ENCODE measurements at regions not wholly inside any gene's neighbourhood (a gene's known extent, or its start where the extent isn't known, plus 50 kb on each side); places are given as distances from the start of the nearest gene placed in this dataset.
"Not testable (repeated sequence)": the region's sequence is repeated elsewhere in the genome, so short reads cannot be mapped to it uniquely, and the experiment has no call there.

DNA sequence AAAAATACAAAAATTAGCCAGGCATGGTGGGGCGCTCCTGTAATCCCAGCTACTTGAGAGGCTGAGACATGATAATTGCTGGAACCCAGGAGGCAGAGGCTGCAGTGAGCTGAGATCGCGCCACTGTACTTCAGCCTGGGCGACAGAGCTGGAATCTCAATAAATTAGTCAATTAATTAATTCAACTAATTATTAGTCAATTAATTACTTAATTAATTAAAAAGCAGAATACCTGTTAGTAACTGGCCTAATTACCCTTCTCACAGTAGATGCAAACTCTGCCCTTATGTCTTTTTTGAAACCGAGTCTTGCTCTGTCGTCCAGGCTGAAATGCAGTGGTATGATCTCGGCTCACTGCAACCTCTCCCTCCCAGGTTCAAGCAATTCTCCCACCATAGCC is 261.2 kb downstream of the ASMT start:
- DNase-seq (ENCODE audit: low read depth, low spot score): no peak
- TF ChIP-seq, protein P1, sequence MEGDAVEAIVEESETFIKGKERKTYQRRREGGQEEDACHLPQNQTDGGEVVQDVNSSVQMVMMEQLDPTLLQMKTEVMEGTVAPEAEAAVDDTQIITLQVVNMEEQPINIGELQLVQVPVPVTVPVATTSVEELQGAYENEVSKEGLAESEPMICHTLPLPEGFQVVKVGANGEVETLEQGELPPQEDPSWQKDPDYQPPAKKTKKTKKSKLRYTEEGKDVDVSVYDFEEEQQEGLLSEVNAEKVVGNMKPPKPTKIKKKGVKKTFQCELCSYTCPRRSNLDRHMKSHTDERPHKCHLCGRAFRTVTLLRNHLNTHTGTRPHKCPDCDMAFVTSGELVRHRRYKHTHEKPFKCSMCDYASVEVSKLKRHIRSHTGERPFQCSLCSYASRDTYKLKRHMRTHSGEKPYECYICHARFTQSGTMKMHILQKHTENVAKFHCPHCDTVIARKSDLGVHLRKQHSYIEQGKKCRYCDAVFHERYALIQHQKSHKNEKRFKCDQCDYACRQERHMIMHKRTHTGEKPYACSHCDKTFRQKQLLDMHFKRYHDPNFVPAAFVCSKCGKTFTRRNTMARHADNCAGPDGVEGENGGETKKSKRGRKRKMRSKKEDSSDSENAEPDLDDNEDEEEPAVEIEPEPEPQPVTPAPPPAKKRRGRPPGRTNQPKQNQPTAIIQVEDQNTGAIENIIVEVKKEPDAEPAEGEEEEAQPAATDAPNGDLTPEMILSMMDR (IDR thresholded peaks at IDR 0.05; ENCODE audit: low read depth, low read length): no peak
- in situ Hi-C loops (cut with HindIII; ENCODE audit: low sequenced_read_pairs): no loop called here
- no peak overlapping the region for H3K4me3 ChIP-seq (ENCODE audit: low read depth, low read length)

DNA sequence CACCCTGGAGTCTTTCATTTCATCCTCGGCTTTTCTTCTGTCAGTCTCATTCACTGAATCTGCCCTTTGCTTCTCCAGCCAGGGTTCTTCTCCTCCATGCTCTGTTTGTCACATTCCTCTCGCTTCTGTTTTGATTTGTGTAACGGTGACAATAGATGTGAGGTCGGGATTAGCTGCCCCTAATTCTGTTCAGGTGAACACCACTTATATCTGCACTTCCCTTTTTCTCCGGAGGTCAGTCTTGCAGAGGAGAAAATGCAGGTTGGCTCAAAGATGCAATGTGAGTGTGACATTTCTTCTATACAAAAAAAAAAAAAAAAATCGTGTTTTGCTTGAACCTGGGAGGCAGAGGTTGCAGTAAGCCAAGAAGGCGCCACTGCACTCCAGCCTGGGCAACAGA is 262.9 kb downstream of the ASMT start:
- TF ChIP-seq, protein P1 (IDR thresholded peaks at IDR 0.05; ENCODE audit: low read depth, low read length): no peak
- in situ Hi-C loops (cut with HindIII; ENCODE audit: low sequenced_read_pairs): no loop called here
- DNase-seq (ENCODE audit: low read depth, low spot score): no peak
- no peak overlapping the region for H3K4me3 ChIP-seq (ENCODE audit: low read depth, low read length)

DNA sequence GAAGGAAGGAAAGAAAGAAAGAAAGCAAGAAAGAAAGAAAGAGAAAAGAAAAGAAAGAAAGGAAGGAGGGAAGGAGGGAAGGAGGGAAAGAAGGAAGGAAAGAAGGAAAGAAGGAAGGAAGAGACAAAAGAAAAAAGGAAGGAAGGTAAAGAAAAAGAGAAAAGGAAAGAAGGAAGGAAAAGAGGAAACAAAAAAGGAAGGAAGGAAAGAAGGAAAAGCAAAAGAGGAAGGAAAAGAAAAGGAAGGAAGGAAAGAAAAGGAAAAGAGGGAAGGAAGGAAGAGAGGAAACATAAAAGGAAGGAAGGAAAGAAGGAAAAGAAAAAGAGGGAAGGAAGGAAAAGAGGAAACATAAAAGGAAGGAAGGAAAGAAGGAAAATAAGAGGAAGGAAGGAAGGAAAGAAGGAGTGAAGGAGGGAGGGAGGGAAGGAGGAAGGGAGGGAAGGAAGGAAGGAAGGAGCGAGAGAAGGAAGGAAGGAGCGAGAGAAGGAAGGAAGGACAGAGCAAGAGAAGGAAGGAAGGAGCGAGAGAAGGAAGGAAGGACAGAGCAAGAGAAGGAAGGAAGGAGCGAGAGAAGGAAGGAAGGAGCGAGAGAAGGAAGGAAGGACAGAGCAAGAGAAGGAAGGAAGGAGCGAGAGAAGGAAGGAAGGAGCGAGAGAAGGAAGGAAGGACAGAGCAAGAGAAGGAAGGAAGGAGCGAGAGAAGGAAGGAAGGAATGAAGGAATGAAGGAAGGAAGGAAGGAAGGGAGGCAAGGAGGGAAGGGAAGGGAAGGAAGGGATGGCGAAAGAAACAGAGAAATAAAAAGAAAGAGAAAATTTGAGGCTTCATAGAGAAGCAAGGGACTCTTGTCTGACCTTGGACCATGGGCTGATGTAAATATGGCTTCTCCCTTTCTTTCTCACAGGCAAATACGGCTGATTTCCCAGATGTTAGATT is 266.3 kb downstream of the ASMT start:
- in situ Hi-C loops (cut with HindIII; ENCODE audit: low sequenced_read_pairs): not testable (repeated sequence)

DNA sequence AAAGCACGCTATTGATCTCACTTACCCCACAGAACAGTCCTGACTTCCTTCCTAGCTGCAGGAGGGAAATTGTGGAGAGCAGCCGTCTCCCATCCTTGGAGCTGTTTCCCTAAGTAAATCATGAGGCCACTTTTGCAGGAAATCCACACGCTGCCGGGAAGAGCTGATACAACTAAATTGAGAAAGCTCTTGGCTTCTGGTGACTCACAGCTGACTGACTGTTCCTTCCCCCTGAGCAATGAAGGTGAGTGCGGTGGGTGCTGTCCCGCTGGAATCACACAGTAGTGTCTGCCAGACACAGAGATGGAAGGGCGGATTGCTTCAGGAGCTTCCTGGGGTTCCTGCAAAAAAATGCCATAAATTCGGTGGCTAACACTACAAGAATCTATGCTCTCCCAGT is 268.9 kb downstream of the ASMT start:
- TF ChIP-seq, protein P1 (IDR thresholded peaks at IDR 0.05; ENCODE audit: low read depth, low read length): no peak

More for the DNA sequence above, 266.3 kb downstream of the ASMT start:
- not testable (repeated sequence) for DNase-seq (ENCODE audit: low read depth, low spot score); H3K4me3 ChIP-seq (ENCODE audit: low read depth, low read length)

DNA sequence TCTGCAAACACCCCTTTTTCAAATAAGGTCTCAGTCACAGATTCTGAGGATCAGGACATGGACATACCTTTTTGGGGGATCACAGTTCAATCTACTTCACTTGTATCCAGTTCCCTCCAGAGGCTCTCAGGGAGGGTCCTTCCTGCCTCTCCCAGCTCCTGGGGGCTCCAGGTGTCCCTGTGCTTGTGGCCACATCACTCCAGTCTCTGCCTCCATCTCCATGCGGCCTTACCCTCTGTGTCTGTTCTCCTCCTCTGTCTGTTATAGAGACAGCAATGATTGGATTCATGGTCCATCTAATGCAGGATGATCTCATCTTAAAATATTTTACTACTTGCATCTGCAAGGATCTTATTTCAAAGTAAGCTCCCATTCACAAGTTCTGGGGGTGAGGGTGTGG is 269.6 kb downstream of the ASMT start:
- DNase-seq (ENCODE audit: low read depth, low spot score): no peak
- TF ChIP-seq, protein P1 (IDR thresholded peaks at IDR 0.05; ENCODE audit: low read depth, low read length): no peak
- in situ Hi-C loops (cut with HindIII; ENCODE audit: low sequenced_read_pairs): no loop called here
- H3K4me3 ChIP-seq (ENCODE audit: low read depth, low read length): no peak overlapping the region

More for the DNA sequence above, 268.9 kb downstream of the ASMT start:
- in situ Hi-C loops (cut with HindIII; ENCODE audit: low sequenced_read_pairs): no loop called here
- no peak for DNase-seq (ENCODE audit: low read depth, low spot score)
- H3K4me3 ChIP-seq (ENCODE audit: low read depth, low read length): no peak overlapping the region

DNA sequence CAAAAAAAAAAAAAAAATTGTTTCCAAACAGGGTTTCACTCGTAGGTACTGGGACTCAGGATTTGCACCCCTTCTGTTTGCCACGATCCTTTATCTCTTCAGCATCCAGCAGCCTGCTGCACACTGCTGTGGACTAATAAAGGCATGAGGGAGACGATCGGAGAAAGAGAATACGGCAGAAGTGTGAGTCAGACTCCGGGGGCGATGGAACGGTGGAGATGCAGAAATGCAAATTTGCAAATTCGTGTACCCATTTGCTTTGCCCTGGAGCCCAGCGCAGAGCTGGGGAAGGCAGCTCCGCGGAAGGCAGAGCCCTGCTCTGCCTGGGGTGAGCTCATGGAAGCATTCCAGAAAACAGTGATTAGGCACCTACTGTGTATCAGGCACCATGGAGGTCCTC is 270.3 kb downstream of the ASMT start:
- no peak overlapping the region for H3K4me3 ChIP-seq (ENCODE audit: low read depth, low read length)
- TF ChIP-seq, protein P1 (IDR thresholded peaks at IDR 0.05; ENCODE audit: low read depth, low read length): no peak
- no peak for DNase-seq (ENCODE audit: low read depth, low spot score)
- in situ Hi-C loops (cut with HindIII; ENCODE audit: low sequenced_read_pairs): no loop called here

DNA sequence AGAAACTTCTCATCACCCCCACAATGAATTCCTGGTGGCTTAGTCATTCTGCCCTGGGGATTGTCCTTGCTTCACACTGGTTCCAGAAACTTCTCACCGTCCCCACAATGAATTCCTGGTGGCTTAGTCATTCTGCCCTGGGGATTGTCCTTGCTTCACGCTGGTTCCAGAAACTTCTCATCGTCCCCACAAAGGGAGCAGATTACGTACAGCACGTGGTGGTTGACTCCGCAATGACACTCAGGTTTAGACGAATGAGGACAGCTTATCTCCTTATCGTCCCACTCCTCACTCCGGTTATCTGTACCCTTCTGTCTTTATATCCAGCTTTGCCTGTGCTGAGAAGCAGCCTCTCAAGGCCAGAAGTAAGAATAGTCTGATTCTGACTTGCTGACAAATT is 273.4 kb downstream of the ASMT start:
- in situ Hi-C loops (cut with HindIII; ENCODE audit: low sequenced_read_pairs); H3K4me3 ChIP-seq (ENCODE audit: low read depth, low read length); DNase-seq (ENCODE audit: low read depth, low spot score): not testable (repeated sequence)
